ENCODE measurements at regions not wholly inside any gene's neighbourhood (a gene's known extent, or its start where the extent isn't known, plus 50 kb on each side); places are given as distances from the start of the nearest gene placed in this dataset.

GRCh38 chr6:165834613-165835259 is 171.7 kb upstream of the PDE10A start:
- Histone ChIP-seq H3K27me3 (peaks cover 0 to 4% of the 10 kb centered on the region in 2 donors), H3K4me1 (peaks cover 0 to 20% (median 7%) of the 10 kb centered on the region in 4 donors), H3K4me3 (no peak overlapping the region), H3K27ac (no peak overlapping the region), H3K36me3 (no peaks in the 10 kb centered on the region), H3K9me3 (no peaks in the 10 kb centered on the region)
- 28% methylated on average over 3 of the region's 11 CpGs for WGBS (ENCODE audit: insufficient coverage, low coverage, low lambda C conversion rate, missing lambda C conversion rate)
- ATAC-seq (peak; percentile 95 to 97 (median 96)), DNase-seq (peak; percentile 89 to 97 (median 93))
- TF ChIP-seq CTCF (IDR thresholded peaks at IDR 0.05) = no peak
- no peak for TF ChIP-seq POLR2A (IDR thresholded peaks at IDR 0.05)
- intact Hi-C loops (cut with DNase I) = no loop called here

GRCh38 chr6:165833355-165833754 is 170.3 kb upstream of the PDE10A start:
- Histone ChIP-seq H3K27me3 (no peaks in the 10 kb centered on the region), H3K27ac (no peak overlapping the region), H3K4me3 (no peak overlapping the region), H3K36me3 (no peaks in the 10 kb centered on the region), H3K4me1 (peaks cover 0 to 20% (median 7%) of the 10 kb centered on the region in 4 donors), H3K9me3 (no peaks in the 10 kb centered on the region)
- TF ChIP-seq CTCF (IDR thresholded peaks at IDR 0.05) (no peak), POLR2A (IDR thresholded peaks at IDR 0.05) (no peak)
- ATAC-seq = no peak
- no peak for DNase-seq
- intact Hi-C loops (cut with DNase I) = no loop called here
- 80% methylated on average over 1 of the region's 3 CpGs for WGBS (ENCODE audit: insufficient coverage, low coverage, low lambda C conversion rate, missing lambda C conversion rate)

GRCh38 chr6:165831812-165832510 is 168.9 kb upstream of the PDE10A start:
- intact Hi-C loops (cut with DNase I) = no loop called here

GRCh38 chr6:165830761-165831160 is 167.7 kb upstream of the PDE10A start:
- TF ChIP-seq POLR2A (IDR thresholded peaks at IDR 0.05) = no peak
- no peak for TF ChIP-seq CTCF (IDR thresholded peaks at IDR 0.05)
- Histone ChIP-seq H3K4me1 (peaks cover 0 to 20% (median 7%) of the 10 kb centered on the region in 4 donors), H3K27ac (no peak overlapping the region), H3K36me3 (no peaks in the 10 kb centered on the region), H3K4me3 (no peak overlapping the region), H3K27me3 (no peaks in the 10 kb centered on the region), H3K9me3 (no peaks in the 10 kb centered on the region)
- DNase-seq = no peak
- 93% methylated on average over 5 of the region's 5 CpGs for WGBS (ENCODE audit: insufficient coverage, low coverage, low lambda C conversion rate, missing lambda C conversion rate)
- intact Hi-C loops (cut with DNase I) = no loop called here
- no peak for ATAC-seq

More at GRCh38 chr6:165831812-165832510, 168.9 kb upstream of the PDE10A start:
- Histone ChIP-seq H3K4me1 (peaks cover 0 to 20% (median 7%) of the 10 kb centered on the region in 4 donors), H3K27me3 (no peaks in the 10 kb centered on the region), H3K9me3 (no peaks in the 10 kb centered on the region), H3K4me3 (no peak overlapping the region), H3K36me3 (no peaks in the 10 kb centered on the region), H3K27ac (no peak overlapping the region)
- no peak for TF ChIP-seq POLR2A (IDR thresholded peaks at IDR 0.05)
- no peak for TF ChIP-seq CTCF (IDR thresholded peaks at IDR 0.05)
- WGBS (ENCODE audit: insufficient coverage, low coverage, low lambda C conversion rate, missing lambda C conversion rate) = 70% methylated on average over 8 of the region's 8 CpGs
- ATAC-seq (no peak), DNase-seq (no peak)

All from right lobe of liver (tissue), 6 donors.